HG02588 (cell line): ENCODE measurements at regions not wholly inside any gene's neighbourhood (a gene's known extent, or its start where the extent isn't known, plus 50 kb on each side); places are given as distances from the start of the nearest gene placed in this dataset.
"Not testable (repeated sequence)": the region's sequence is repeated elsewhere in the genome, so short reads cannot be mapped to it uniquely, and the experiment has no call there.

Source experiments
- ATAC-seq: cut with Tn5 transposase; IDR thresholded peaks from one replicate; pipeline ENCODE4 v1.9.1; 2021; ENCODE audit warnings: mild to moderate bottlenecking, moderate library complexity; ENCODE audit not compliant: unreplicated experiment

GRCh38 chr3:115251509-115251908 lies 104.4 kb upstream of the ZBTB20 start:
- no peak for ATAC-seq

GRCh38 chr3:115252679-115253078 lies 105.6 kb upstream of the ZBTB20 start:
- no peak for ATAC-seq

DNA sequence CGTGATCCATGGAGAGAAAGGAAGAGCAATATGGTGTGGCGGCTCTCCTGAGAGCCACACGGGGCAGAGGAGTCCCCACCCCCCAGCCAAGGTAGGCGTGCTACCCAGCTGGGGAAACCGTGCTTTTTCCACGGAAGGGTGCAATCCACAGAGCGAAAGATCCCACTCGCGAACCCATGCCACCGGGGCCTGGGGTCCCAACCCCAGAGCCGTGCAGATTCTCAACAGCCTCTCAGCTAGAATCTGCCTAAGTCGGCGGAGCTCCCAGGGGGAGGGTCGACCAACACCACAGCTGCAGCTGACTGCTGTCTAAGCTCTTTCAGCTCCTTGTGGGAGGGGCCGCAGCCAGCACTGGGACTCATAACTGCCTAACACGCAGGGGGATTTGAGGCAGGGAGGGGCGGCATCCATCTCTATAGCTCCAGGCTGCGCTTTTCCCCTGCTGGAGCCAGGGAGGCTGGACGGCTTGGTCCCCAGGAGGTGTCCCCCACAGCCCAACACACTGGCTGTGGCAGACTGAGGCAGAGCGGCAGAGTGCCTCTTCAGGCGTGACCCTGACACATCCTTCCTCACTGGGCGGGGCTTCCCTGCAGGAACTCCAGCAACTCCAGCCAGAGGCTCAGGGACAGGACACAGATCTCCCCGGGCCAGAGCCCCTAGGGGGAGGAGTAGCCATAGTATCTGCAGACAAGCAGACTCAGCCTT lies 107.6 kb upstream of the ZBTB20 start:
- ATAC-seq: no peak

- no peak for ATAC-seq
Observed at GRCh38 chr3:115255197-115255585, 108.1 kb upstream of the ZBTB20 start.

DNA sequence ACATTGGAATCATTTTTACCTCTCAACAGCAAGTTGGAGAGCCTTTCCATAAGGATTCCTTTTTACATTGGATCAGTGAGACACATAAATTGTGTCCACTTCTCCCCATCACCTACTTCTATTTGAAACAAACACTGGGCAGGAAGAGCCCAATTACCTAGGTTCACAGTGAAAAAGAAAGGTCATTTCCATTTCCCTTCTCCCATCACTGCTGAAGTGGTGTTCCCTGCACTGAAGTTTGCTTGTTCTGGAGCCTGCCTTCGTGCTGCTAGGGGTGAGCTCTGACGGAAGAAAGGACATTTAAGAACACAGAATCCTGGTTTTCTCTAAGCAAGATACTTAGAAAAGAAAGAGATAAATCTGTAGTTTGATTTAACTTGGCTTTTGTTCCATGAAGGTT lies 123.8 kb upstream of the ZBTB20 start:
- ATAC-seq: no peak

DNA sequence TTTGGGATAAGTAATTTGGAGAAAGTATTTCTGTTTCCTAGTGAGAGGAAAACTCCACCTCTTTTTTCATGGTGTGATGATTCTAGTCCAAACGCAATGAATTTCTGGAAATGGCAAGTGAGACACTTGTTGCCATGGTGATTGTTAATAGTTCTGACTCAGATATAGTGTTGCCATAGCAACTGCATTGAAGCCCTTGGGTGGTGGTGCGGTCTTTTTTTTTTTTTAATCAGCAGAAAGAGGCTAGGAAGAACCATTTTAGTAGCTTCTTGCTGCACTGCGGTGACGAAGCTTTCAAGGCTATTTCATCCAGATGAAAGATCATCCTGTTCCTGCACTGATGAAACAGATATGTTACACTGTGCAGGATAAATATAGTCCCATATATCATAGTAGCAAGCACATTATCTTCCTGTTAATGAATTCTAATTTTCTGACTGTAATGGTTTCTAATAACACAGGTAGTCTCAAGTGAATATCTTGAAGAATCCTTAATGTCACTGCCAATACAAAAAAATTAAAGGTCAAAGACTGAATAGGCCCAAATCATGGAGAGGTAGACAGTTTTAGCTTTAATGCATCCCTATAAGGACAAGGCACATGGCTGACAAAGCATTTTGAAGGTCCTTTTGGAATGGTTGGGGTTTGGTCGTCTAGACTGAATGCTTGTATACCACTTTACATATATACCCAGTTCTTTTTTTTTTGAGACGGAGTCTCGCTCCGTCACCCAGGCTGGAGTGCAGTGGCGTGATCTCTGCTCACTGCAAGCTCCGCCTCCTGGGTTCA lies 125.1 kb upstream of the ZBTB20 start:
- ATAC-seq: no peak

GRCh38 chr3:115275896-115276295 lies 128.8 kb upstream of the ZBTB20 start:
- no peak for ATAC-seq

DNA sequence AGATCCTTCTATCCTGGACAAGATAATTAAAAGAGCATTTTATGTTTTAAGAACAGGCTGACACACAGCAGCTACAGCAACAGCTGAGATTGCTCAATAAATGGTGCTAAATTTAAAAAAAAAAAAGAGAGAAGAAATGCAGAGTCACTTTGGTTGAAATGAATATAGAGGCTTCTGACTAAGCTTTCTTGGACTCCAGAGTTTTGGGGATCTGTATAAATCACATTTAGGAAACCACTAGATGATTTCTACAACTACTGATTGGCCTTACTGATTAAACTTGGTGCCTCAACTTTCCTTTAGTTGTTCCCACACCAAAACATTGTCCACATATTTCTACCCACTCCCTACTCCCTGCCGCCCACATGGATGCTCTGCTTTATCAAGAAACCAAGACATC lies 132.9 kb upstream of the ZBTB20 start:
- ATAC-seq: no peak

- no peak for ATAC-seq
Observed at GRCh38 chr3:115280506-115280905, 133.4 kb upstream of the ZBTB20 start.

DNA sequence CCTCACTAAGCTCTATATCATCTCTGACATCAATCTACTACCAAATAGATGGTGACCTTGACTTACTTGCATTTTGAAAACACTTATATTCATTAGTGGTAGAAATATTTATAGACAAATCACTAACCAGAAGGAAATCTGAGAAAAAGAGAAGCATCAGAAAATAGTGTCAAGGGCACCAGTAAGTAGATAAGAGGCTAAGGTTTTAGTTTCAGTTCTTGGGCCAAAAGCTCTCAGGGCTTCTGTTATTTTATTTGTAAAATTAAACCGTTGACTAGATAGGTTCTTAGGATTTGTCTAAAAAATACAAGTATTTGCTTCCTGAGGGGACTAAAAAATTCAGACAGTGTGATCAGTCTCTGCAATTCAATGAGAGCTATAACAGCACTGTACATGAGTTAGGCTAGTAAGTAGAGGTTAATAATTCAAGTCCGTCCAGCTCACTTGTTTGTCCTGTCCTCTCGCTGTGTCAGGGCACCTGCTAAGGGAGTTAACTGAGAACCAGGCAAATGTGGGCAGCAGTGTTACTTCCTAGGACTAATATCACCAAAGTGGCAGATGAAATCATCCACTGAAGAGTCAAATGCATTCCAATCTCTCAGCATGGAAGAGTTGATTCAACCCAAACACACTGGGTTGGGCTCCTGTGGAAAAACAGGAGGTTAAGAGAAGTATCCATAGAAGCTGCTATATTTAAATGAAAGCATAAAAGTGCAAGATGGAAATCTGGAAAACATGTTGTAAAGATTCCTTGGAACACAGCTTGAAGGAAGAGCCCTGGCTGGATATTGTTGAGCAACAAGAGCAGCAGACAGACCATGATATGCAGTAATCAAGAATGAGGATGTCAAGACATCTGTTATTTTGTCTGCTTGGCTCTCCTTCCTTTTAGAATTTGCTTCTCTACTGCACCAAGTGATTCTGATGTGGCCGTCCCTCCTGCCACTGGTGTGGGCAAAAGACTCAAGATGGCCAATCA lies 134.9 kb upstream of the ZBTB20 start:
- no peak for ATAC-seq

DNA sequence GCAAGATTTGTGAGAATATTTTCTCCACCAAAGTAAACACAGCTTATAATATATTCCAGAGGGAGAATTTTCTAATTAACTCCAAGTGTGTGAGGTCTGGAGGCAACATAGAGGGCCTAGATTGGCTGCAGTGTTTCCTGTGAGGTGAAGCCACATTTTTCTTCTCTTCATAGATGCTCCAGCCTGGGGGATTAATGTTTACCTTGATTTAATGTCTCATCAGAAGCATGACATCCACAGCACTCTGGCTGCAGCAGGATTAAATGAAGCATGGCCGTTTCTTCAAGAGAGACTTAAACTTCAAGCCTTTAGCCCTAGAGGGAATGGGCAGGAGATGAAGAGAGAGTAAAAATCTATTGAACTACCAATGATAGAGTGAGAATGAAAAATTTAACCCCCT lies 137.9 kb upstream of the ZBTB20 start:
- no peak for ATAC-seq

DNA sequence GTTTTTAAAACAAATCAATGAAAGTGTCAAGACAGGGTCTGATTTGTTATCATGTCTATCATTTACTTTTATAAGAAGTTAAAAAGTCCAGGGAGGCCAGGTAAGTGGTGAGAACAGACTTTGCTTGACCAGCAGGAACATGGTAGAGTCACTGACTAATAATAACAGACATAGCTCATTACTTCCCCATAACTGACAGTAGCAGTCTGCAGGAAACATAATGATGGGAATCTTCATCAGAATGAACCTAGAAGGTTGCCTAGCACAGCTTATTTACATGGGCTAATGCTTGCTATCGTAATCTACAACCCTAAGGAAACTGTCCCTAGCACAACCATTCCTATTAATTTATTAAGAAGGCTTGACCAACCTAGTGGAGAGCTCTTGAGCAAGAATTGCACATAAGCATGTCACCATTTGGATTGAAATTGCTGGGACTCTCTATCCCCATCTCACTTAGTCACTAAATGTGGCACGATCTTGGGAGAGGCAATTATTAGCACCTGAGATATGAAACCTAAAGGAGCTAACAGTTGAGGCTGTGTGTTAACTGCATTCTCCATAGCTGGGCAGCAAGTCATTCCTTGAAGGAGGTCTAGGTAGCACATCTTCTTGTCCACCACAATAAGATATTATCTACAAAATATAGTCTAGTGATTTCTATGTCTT lies 139.6 kb upstream of the ZBTB20 start:
- no peak for ATAC-seq

GRCh38 chr3:115287198-115287597 lies 140.1 kb upstream of the ZBTB20 start:
- ATAC-seq: no peak

- ATAC-seq: no peak
Observed at GRCh38 chr3:115292131-115292530, 145.0 kb upstream of the ZBTB20 start.

DNA sequence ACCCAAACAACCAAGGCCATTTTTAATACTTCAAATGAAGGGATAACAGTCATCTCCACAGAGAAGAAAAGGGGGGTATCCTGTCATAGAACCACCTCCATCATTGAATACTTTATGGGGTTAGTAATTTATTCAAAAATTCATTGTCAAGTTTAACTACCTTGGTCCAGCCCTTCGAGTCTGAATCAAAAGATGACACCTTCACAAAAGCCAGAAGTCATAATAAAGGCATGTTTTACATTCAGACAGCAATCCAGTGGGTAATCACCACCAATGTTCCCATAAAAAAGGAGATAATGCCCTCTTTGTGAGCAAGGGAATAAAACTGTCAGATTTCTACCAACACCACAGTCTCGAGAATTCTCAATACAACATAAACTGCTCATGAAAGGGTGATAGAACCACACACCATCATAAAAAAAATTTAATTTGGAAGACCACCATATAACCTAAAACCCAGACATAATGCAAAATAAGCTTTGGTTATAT lies 145.6 kb upstream of the ZBTB20 start:
- ATAC-seq: no peak

DNA sequence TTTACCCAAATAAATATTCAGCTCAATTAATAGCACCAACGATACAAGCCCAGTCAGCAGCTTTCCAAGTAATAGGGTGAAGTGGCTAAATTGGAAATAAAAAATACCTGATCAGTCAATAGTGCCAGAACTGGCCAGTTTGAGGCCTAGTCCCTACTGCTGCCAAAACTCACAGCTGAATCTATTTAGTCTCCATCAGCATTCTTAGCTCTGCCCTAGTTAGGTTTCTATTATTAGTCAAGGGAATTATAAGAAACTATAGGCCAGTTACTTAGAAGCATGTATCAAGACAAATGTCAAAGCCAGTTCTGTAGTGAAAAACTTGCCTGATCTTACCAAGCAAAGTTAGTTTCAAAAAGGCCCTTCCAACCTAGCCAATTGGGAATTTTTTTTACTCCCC lies 146.2 kb upstream of the ZBTB20 start:
- no peak for ATAC-seq

DNA sequence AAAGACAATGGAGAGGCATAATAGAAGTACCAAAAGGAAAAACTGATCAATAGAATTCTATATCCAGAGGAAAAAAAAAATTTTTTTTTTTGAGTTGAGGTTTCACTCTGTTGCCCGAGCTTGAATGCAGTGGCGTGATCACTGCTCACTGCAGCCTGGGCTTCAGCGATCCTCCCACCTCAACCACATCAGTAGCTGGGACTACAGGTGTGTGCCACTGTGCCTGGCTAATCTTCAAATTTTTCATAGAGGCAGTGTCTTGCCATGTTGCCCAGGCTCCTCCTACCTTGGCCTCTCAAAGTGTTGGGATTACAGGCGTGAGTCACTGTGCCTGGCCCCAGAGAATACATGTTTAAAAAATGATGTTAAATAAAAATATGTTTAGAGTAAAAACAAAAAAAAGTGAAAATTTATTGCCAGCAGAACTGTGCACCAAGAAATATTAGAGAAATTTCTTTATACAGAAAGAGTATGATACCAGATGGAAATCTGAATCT lies 154.3 kb upstream of the ZBTB20 start:
- no peak for ATAC-seq

DNA sequence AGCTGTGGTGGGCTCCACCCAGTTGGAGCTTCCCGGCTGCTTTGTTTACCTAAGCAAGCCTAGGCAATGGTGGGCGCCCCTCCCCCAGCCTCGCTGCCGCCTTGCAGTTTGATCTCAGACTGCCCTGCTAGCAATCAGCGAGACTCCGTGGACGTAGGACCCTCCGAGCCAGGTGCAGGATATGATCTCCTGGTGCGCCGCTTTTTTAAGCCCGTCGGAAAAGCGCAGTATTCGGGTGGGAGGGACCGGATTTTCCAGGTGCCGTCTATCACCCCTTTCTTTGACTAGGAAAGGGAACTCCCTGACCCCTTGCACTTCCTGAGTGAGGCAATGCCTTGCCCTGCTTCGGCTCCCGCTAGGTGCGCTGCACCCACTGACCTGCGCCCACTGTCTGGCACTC lies 170.9 kb upstream of the ZBTB20 start:
- not testable (repeated sequence) for ATAC-seq

DNA sequence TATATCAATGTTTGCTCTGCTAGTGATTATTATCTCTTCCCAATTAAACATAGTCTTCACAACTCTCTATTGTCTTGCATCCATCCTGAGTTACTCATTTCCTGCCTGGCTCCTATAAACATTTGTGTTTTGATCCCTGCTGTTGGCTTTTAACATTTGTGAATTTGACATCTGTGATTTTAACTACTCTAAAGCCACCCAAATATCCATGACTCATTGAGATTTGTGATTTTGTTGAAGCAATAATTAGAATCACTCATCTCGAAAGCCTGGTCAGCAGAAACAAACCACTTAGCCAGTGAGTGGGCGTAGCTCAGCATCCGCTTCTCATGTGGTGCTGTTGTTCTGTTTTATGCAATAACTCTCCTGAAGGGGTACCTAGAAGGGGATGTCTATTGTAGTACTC lies 174.3 kb upstream of the ZBTB20 start:
- no peak for ATAC-seq

DNA sequence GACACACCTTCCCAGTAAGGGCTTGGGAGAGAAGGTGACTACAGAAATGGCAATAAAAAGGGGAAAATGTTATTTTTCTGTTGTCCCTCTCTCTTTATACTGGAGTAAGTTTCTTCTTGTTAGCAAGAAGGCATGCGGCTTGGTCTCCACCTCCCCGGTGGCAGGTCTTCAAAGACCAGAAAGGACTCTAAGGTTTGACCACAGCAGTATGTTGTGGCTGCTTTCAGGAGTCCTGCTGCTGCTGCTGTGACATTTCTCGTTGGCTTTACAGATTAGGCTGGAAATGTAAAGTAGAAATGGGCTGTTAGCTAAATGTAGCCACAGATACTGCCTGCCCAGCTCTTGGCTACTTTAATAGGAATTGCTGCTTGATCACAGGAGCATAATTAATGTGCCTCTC lies 175.8 kb upstream of the ZBTB20 start:
- ATAC-seq: no peak
